K562 (cell line): ENCODE measurements at regions not wholly inside any gene's neighbourhood (a gene's known extent, or its start where the extent isn't known, plus 50 kb on each side); places are given as distances from the start of the nearest gene placed in this dataset.

Experiments
- E2F1 ChIP-seq: sonication (generic); formaldehyde crosslinking; IDR thresholded peaks from 2 replicates; pipeline ENCODE4 v1.8.1; 2023; ENCODE audit warnings: mild to moderate bottlenecking, missing genetic modification reagents, moderate library complexity
- HBP1 ChIP-seq: fragments of 450-650 bp; formaldehyde crosslinking; IDR thresholded peaks from 2 replicates; pipeline ENCODE4 v1.4.0; 2022; ENCODE audit warnings: missing genetic modification characterization
- KLF13 ChIP-seq: fragments of 450-650 bp; IDR thresholded peaks from 2 replicates; pipeline ENCODE4 v1.6.1; 2016; ENCODE audit warnings: missing genetic modification characterization, low read depth, mild to moderate bottlenecking, missing compliant biosample characterization, moderate library complexity, borderline replicate concordance
- MGA ChIP-seq: fragments of 450-650 bp; IDR thresholded peaks from 2 replicates; pipeline ENCODE4 v1.6.1; 2016; ENCODE audit warnings: mild to moderate bottlenecking, moderate library complexity
- MXI1 ChIP-seq: IDR thresholded peaks from 2 replicates; pipeline ENCODE4 v1.6.1; 2011; ENCODE audit warnings: low read depth, mild to moderate bottlenecking, improper control_type of control experiment, low read length
- OTX1 ChIP-seq: fragments of 450-650 bp; formaldehyde crosslinking; IDR thresholded peaks from 2 replicates; pipeline ENCODE4 v1.4.0; 2022; ENCODE audit warnings: mild to moderate bottlenecking
- SIRT6 ChIP-seq: IDR thresholded peaks from one replicate; pipeline ENCODE4 v1.6.1; 2012; ENCODE audit warnings: low read depth, mild to moderate bottlenecking, control low read depth, inconsistent platforms, low read length, moderate library complexity
- SRSF7 ChIP-seq: fragments of 200-400 bp; formaldehyde crosslinking; optimal IDR thresholded peaks from 2 replicates; pipeline ENCODE3; 2017; ENCODE audit warnings: mild to moderate bottlenecking, low read depth, low read length
- TBP ChIP-seq: optimal IDR thresholded peaks from 2 replicates; pipeline ENCODE3; 2011; ENCODE audit warnings: low read depth, low read length, improper control_type of control experiment
- TEAD4 ChIP-seq, 2 experiments: sonication (generic) in 1 of 2; formaldehyde crosslinking in 1 of 2; IDR thresholded peaks; 2 replicates each; pipeline versions ENCODE4 v1.6.1 to v1.8.0; 2012 to 2022; ENCODE audit warnings: borderline replicate concordance in 1 of 2, inconsistent platforms in 1 of 2, low read length in 1 of 2, mild to moderate bottlenecking in 1 of 2, missing genetic modification reagents in 1 of 2
- UBTF ChIP-seq, 2 experiments: IDR thresholded peaks; 2 replicates each; pipeline ENCODE4 v1.6.1; 2012; ENCODE audit warnings: improper control_type of control experiment in 2 of 2, low read depth in 2 of 2, low read length in 2 of 2, borderline replicate concordance in 1 of 2

GRCh38 chr11:95652002-95652472 lies 137.5 kb downstream of the FAM76B start (continued):
- no peak for TF ChIP-seq UBTF (IDR thresholded peaks at IDR 0.05; ENCODE audit: borderline replicate concordance in 1 of 2, low read depth in 2 of 2, low read length in 2 of 2)
- no peak for TF ChIP-seq HBP1 (CRISPR knock-in tag)
- TF ChIP-seq E2F1: no peak
- no peak for TF ChIP-seq KLF13
- no peak for TF ChIP-seq MGA
- no peak for TF ChIP-seq SIRT6
- TF ChIP-seq SRSF7: no peak
- peak; percentile 88 for TF ChIP-seq TEAD4 (IDR thresholded peaks at IDR 0.05; ENCODE audit: low read length)
- no peak for TF ChIP-seq TEAD4 (CRISPR knock-in tag; IDR thresholded peaks at IDR 0.05; ENCODE audit: borderline replicate concordance)
- no peak for TF ChIP-seq OTX1
- no peak for TF ChIP-seq MXI1
- TF ChIP-seq TBP: no peak
